ENCODE measurements at regions not wholly inside any gene's neighbourhood (a gene's known extent, or its start where the extent isn't known, plus 50 kb on each side); places are given as distances from the start of the nearest gene placed in this dataset.
"Not testable (repeated sequence)": the region's sequence is repeated elsewhere in the genome, so short reads cannot be mapped to it uniquely, and the experiment has no call there.

GRCh38 chrX:46151332-46151731, 393.9 kb downstream of the ZNF674 start:
- DNase-seq = not testable (repeated sequence)

GRCh38 chrX:46144566-46144965, 400.7 kb downstream of the ZNF674 start:
- no peak for DNase-seq

GRCh38 chrX:46140272-46140671, 404.9 kb downstream of the ZNF674 start:
- DNase-seq = no peak

- DNase-seq = peak; percentile 81
Measured at GRCh38 chrX:46130247-46130646, 415.0 kb downstream of the ZNF674 start.

- no peak for DNase-seq
Measured at GRCh38 chrX:46125111-46125510, 420.1 kb downstream of the ZNF674 start.

- DNase-seq = no peak
Measured at GRCh38 chrX:46117234-46117633, 428.0 kb downstream of the ZNF674 start.

- DNase-seq = not testable (repeated sequence)
Measured at GRCh38 chrX:46087310-46087709, 457.9 kb downstream of the ZNF674 start.

GRCh38 chrX:46080121-46080520, 465.1 kb downstream of the ZNF674 start:
- peak; percentile 18 for DNase-seq

GRCh38 chrX:46072791-46073190, 472.4 kb downstream of the ZNF674 start:
- no peak for DNase-seq

GRCh38 chrX:46072372-46072771, 472.8 kb downstream of the ZNF674 start:
- DNase-seq = no peak

GRCh38 chrX:46070421-46070820, 474.8 kb downstream of the ZNF674 start:
- no peak for DNase-seq

GRCh38 chrX:46059316-46059715, 485.9 kb downstream of the ZNF674 start:
- DNase-seq = no peak

GRCh38 chrX:46044486-46044885, 500.7 kb downstream of the ZNF674 start:
- no peak for DNase-seq

GRCh38 chrX:46040001-46040400, 505.2 kb downstream of the ZNF674 start:
- no peak for DNase-seq

GRCh38 chrX:46039526-46039925, 505.7 kb downstream of the ZNF674 start:
- no peak for DNase-seq

- DNase-seq = no peak
Measured at GRCh38 chrX:46036508-46036907, 508.7 kb downstream of the ZNF674 start.

- no peak for DNase-seq
Measured at GRCh38 chrX:46034868-46035267, 510.4 kb downstream of the ZNF674 start.

- DNase-seq = no peak
Measured at GRCh38 chrX:46029777-46030176, 515.4 kb downstream of the ZNF674 start.

GRCh38 chrX:46016296-46016695, 528.9 kb downstream of the ZNF674 start:
- no peak for DNase-seq

- DNase-seq = no peak
Measured at GRCh38 chrX:46015653-46016052, 529.6 kb downstream of the ZNF674 start.

- DNase-seq = no peak
Measured at GRCh38 chrX:45992402-45993123, 552.7 kb downstream of the ZNF674 start.

- no peak for DNase-seq
Measured at GRCh38 chrX:45986971-45987370, 558.2 kb downstream of the ZNF674 start.

GRCh38 chrX:45986081-45986480, 559.1 kb downstream of the ZNF674 start:
- no peak for DNase-seq

GRCh38 chrX:45982958-45983727, 562.1 kb downstream of the ZNF674 start:
- DNase-seq = not testable (repeated sequence)

Measured in NCI-H82 (cell line).